ENCODE measurements at regions not wholly inside any gene's neighbourhood (a gene's known extent, or its start where the extent isn't known, plus 50 kb on each side); places are given as distances from the start of the nearest gene placed in this dataset.

DNA sequence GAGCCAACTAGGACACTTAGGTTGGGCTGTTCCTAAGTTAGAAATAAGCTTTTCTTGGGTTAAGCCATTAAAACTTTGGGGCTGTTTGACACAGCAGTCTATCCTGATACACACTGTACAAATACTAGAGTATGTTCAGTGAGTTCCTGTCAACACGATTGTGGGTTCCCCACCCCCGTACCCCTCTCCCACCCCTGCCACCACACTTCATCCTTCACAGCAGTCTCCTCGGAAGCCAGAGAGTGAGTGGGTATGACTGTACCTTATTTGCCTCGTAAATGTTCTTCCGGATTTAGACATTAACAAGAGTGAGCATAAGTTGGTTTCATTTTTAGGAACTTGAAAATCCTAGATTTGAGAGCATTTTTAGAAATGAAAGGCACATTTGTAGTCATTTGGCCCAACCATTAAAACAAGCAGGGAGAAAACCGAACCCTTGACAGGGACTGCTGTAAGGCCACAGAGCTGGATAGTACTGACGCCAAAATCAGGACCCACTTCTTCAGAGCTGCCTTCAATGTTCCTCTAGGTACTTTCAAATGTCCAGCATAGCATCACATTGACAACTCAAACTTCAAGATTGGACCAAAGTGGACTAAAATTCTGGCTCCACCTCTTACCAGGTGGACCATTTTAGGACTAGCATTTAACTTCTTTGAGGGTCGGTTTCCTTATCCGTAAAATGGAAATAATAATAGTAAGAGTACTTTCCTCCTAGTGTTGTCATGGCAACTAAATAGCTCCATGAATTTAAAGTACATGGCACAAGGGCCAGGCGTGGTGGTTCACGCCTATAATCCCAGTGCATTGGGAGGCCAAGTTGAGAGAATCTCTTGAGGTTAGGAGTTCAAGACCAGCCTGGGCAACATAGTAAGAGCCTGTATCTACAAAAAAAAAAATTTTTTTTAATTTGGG, 166.3 kb upstream of the SERTAD2 start:
- TF ChIP-seq, protein P1, sequence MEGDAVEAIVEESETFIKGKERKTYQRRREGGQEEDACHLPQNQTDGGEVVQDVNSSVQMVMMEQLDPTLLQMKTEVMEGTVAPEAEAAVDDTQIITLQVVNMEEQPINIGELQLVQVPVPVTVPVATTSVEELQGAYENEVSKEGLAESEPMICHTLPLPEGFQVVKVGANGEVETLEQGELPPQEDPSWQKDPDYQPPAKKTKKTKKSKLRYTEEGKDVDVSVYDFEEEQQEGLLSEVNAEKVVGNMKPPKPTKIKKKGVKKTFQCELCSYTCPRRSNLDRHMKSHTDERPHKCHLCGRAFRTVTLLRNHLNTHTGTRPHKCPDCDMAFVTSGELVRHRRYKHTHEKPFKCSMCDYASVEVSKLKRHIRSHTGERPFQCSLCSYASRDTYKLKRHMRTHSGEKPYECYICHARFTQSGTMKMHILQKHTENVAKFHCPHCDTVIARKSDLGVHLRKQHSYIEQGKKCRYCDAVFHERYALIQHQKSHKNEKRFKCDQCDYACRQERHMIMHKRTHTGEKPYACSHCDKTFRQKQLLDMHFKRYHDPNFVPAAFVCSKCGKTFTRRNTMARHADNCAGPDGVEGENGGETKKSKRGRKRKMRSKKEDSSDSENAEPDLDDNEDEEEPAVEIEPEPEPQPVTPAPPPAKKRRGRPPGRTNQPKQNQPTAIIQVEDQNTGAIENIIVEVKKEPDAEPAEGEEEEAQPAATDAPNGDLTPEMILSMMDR (IDR thresholded peaks at IDR 0.05) = no peak
- TF ChIP-seq FOXM1 (IDR thresholded peaks at IDR 0.05; ENCODE audit: low read depth) = no peak
